HG02571 (cell line): ENCODE measurements at regions not wholly inside any gene's neighbourhood (a gene's known extent, or its start where the extent isn't known, plus 50 kb on each side); places are given as distances from the start of the nearest gene placed in this dataset.

ENCODE experiments used
- ATAC-seq: cut with Tn5 transposase; IDR thresholded peaks from one replicate; pipeline ENCODE4 v1.9.1; 2021; ENCODE audit warnings: mild to moderate bottlenecking, moderate library complexity; ENCODE audit not compliant: unreplicated experiment

- ATAC-seq, result no peak
Measured at GRCh38 chr11:97359016-97359415, 969.2 kb downstream of the JRKL start.

- ATAC-seq, result no peak
Measured at GRCh38 chr11:97361812-97362378, 972.1 kb downstream of the JRKL start.

GRCh38 chr11:97363331-97363730 lies 973.5 kb downstream of the JRKL start:
- ATAC-seq, result no peak

GRCh38 chr11:97364047-97364446 lies 974.2 kb downstream of the JRKL start:
- no peak for ATAC-seq

GRCh38 chr11:97367406-97368083 lies 977.7 kb downstream of the JRKL start:
- no peak for ATAC-seq

GRCh38 chr11:97389270-97389669 lies 999.5 kb downstream of the JRKL start:
- no peak for ATAC-seq

- ATAC-seq, result no peak
Measured at GRCh38 chr11:97398246-97398645, 1008.4 kb downstream of the JRKL start.

- ATAC-seq, result no peak
Measured at GRCh38 chr11:97409141-97409540, 1019.3 kb downstream of the JRKL start.

- no peak for ATAC-seq
Measured at GRCh38 chr11:97414801-97415200, 1025.0 kb downstream of the JRKL start.

- no peak for ATAC-seq
Measured at GRCh38 chr11:97419729-97420128, 1029.9 kb downstream of the JRKL start.

- no peak for ATAC-seq
Measured at GRCh38 chr11:97428247-97428790, 1038.5 kb downstream of the JRKL start.

- no peak for ATAC-seq
Measured at GRCh38 chr11:97430877-97431276, 1041.1 kb downstream of the JRKL start.

- no peak for ATAC-seq
Measured at GRCh38 chr11:97432926-97433325, 1043.1 kb downstream of the JRKL start.

- no peak for ATAC-seq
Measured at GRCh38 chr11:97445561-97445960, 1055.7 kb downstream of the JRKL start.

- no peak for ATAC-seq
Measured at GRCh38 chr11:97451441-97451840, 1061.6 kb downstream of the JRKL start.

- no peak for ATAC-seq
Measured at GRCh38 chr11:97454988-97455387, 1065.2 kb downstream of the JRKL start.

GRCh38 chr11:97460091-97460490 lies 1070.3 kb downstream of the JRKL start:
- ATAC-seq, result no peak

- no peak for ATAC-seq
Measured at GRCh38 chr11:97461044-97461880, 1071.4 kb downstream of the JRKL start.

- no peak for ATAC-seq
Measured at GRCh38 chr11:97461934-97462333, 1072.1 kb downstream of the JRKL start.

- no peak for ATAC-seq
Measured at GRCh38 chr11:97463891-97464290, 1074.1 kb downstream of the JRKL start.

- no peak for ATAC-seq
Measured at GRCh38 chr11:97471480-97471879, 1081.7 kb downstream of the JRKL start.

GRCh38 chr11:97487387-97487786 lies 1097.6 kb downstream of the JRKL start:
- ATAC-seq, result no peak
